HepG2 (cell line): ENCODE measurements at regions not wholly inside any gene's neighbourhood (a gene's known extent, or its start where the extent isn't known, plus 50 kb on each side); places are given as distances from the start of the nearest gene placed in this dataset.

Experiments used
- SUZ12 ChIP-seq: fragments of 150-350 bp; IDR thresholded peaks from 2 replicates; pipeline ENCODE4 v1.6.1; 2014; ENCODE audit warnings: low read depth, low read length
- TF ChIP-seq, protein P1 (sequence below): sonication (generic); formaldehyde crosslinking; IDR thresholded peaks from 2 replicates; pipeline ENCODE4 v1.8.0; 2022; ENCODE audit warnings: mild to moderate bottlenecking, missing genetic modification reagents, moderate library complexity

DNA sequence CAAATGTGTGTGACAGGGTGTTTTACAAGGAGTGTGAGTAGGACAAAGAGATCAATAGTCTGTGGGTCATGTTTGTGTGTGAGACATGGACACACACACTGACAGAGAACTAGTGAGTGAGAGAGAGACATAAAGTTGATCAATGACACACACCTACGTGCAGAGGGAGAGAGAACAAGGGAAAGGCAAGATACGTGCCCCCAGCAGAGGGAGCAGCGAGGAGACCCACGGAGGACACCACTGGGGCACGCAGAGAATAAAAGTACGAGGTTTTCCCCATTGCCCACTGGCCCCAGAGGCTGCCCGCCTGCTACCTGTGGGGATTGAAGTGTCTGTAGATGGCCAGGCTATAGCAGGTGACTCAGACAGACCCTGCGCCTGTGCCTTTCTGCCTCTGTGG, 130.2 kb upstream of the CSF3R start:
- no peak for TF ChIP-seq SUZ12
- TF ChIP-seq, protein P1, sequence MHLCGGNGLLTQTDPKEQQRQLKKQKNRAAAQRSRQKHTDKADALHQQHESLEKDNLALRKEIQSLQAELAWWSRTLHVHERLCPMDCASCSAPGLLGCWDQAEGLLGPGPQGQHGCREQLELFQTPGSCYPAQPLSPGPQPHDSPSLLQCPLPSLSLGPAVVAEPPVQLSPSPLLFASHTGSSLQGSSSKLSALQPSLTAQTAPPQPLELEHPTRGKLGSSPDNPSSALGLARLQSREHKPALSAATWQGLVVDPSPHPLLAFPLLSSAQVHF (CRISPR knock-in tag): no peak
